SU-DHL-6 (cell line): ENCODE measurements at regions not wholly inside any gene's neighbourhood (a gene's known extent, or its start where the extent isn't known, plus 50 kb on each side); places are given as distances from the start of the nearest gene placed in this dataset.

Experiments used
- H2AFZ ChIP-seq: fragments of 200-600 bp; sonication (generic); 2 replicates; pipeline ENCODE4 v1.6.1; 2014; ENCODE audit warnings: low read depth, mild to moderate bottlenecking, moderate library complexity, mixed read lengths, antibody characterized with exemption, low read length; ENCODE audit not compliant: severe bottlenecking
- H3F3A ChIP-seq: fragments of 200-600 bp; shearing (Covaris generic); 2 replicates; pipeline ENCODE4 v1.6.0; 2016; ENCODE audit warnings: antibody characterized with exemption, mild to moderate bottlenecking; ENCODE audit not compliant: insufficient read depth
- H3K27ac ChIP-seq: fragments of 200-600 bp; sonication (generic); 2 replicates; pipeline ENCODE4 v1.5.1; 2016; ENCODE audit warnings: low read depth, mild to moderate bottlenecking, low read length, moderate library complexity, mixed read lengths
- H3K27me3 ChIP-seq: fragments of 200-600 bp; sonication (generic), shearing (Covaris generic); 2 replicates; pipeline ENCODE4 v1.6.0; 2014; ENCODE audit warnings: mild to moderate bottlenecking, low read length
- H3K36me3 ChIP-seq: fragments of 200-600 bp; sonication (generic); 2 replicates; pipeline ENCODE4 v1.6.1; 2014; ENCODE audit warnings: mild to moderate bottlenecking, low read length, mixed read lengths
- H3K4me2 ChIP-seq: fragments of 300-600, 200-600 bp; shearing (Covaris generic), sonication (generic); 2 replicates; pipeline ENCODE4 v1.6.0; 2014; ENCODE audit warnings: low read length, low read depth, mild to moderate bottlenecking; ENCODE audit not compliant: poor library complexity, severe bottlenecking
- H3K4me3 ChIP-seq: fragments of 200-600 bp; sonication (generic); 2 replicates; pipeline ENCODE4 v1.5.1; 2014; ENCODE audit warnings: antibody characterized with exemption, low read length, mild to moderate bottlenecking, mixed read lengths; ENCODE audit not compliant: insufficient read depth, poor library complexity, severe bottlenecking
- H3K79me2 ChIP-seq: fragments of 200-600 bp; sonication (generic); 2 replicates; pipeline ENCODE4 v1.6.1; 2014; ENCODE audit warnings: mild to moderate bottlenecking, low read length, moderate library complexity; ENCODE audit not compliant: insufficient read depth
- H3K9ac ChIP-seq: fragments of 200-600 bp; sonication (generic); 2 replicates; pipeline ENCODE4 v1.7.0; 2014; ENCODE audit warnings: mild to moderate bottlenecking, low read length
- H3K9me2 ChIP-seq: fragments of 200-600 bp; sonication (generic); replicated peaks from 2 replicates; pipeline ENCODE4 v1.6.1; 2014; ENCODE audit warnings: low read length; ENCODE audit not compliant: insufficient read depth
- H3K9me3 ChIP-seq: fragments of 200-600 bp; sonication (generic); 2 replicates; pipeline ENCODE4 v1.6.1; 2014; ENCODE audit warnings: low read length, mixed read lengths; ENCODE audit not compliant: insufficient read depth
- H4K20me1 ChIP-seq: fragments of 200-600 bp; sonication (generic); 2 replicates; pipeline ENCODE4 v1.6.1; 2014; ENCODE audit warnings: low read depth, mild to moderate bottlenecking, antibody characterized with exemption, low read length, moderate library complexity, mixed read lengths
- EZH2phosphoT487 ChIP-seq: fragments of 200-600 bp; sonication (generic), shearing (Covaris generic); conservative IDR thresholded peaks from 2 replicates; pipeline ENCODE4 v1.6.1; 2018; ENCODE audit warnings: mild to moderate bottlenecking, antibody characterized with exemption, low read length, moderate library complexity, mixed read lengths
- TF ChIP-seq, protein P1 (sequence below): fragments of 200-600 bp; sonication (generic); IDR thresholded peaks from one replicate; pipeline ENCODE4 v1.5.1; 2017; ENCODE audit warnings: antibody characterized with exemption, mild to moderate bottlenecking, low read length, moderate library complexity; ENCODE audit not compliant: insufficient read depth, poor library complexity, severe bottlenecking

DNA sequence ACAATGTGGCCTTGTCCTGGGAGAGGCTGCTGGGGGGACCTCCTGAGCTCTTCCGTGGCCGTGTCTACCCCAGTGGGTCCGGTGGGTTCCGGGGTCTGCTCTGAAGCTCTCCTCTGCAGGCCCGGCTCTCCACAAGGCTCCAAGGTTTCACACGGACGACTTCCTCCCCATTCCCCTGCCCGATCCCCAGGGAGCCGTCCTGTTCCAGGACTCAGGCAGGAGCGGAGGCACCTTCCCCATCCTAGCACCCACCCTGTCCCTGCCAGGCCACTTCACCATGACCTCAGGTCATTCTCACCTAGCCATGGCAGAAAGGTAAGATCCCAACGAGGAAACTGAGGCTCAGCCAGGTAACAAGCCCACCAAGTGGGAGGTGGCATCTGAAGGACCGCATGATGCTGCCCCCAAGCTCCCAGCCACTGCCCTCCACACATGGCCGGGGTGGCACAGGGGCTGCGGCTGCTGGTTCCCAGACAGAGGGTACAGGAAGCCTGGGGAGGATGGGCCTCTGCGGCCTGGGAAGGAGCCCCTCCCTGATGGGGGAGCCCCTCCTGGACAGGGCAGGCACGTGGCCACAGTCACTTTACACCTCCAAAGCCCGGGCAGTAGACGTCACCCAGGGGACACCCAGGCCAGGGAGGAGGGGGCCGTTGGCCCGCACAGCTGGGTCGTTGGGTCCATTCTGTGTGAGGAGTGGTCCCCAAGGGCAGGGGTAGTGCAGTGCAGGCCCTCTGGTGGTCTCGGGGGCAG, 274.0 kb downstream of the NDUFA10 start:
- Histone ChIP-seq H3F3A (no peaks in the 10 kb centered on the region), H3K9me2 (no peaks in the 10 kb centered on the region), H3K27me3 (no peaks in the 10 kb centered on the region), H3K36me3 (no peaks in the 10 kb centered on the region), H3K79me2 (no peaks in the 10 kb centered on the region), H3K27ac (no peak overlapping the region), H3K9me3 (no peaks in the 10 kb centered on the region), H3K4me3 (no peak overlapping the region), H4K20me1 (no peaks in the 10 kb centered on the region), H3K4me2 (no peak overlapping the region), H2AFZ (no peak overlapping the region), H3K9ac (no peak overlapping the region)
- TF ChIP-seq EZH2phosphoT487 = no peak
- TF ChIP-seq, protein P1, sequence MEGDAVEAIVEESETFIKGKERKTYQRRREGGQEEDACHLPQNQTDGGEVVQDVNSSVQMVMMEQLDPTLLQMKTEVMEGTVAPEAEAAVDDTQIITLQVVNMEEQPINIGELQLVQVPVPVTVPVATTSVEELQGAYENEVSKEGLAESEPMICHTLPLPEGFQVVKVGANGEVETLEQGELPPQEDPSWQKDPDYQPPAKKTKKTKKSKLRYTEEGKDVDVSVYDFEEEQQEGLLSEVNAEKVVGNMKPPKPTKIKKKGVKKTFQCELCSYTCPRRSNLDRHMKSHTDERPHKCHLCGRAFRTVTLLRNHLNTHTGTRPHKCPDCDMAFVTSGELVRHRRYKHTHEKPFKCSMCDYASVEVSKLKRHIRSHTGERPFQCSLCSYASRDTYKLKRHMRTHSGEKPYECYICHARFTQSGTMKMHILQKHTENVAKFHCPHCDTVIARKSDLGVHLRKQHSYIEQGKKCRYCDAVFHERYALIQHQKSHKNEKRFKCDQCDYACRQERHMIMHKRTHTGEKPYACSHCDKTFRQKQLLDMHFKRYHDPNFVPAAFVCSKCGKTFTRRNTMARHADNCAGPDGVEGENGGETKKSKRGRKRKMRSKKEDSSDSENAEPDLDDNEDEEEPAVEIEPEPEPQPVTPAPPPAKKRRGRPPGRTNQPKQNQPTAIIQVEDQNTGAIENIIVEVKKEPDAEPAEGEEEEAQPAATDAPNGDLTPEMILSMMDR = no peak

- no peak for TF ChIP-seq EZH2phosphoT487
- TF ChIP-seq, protein P1 = no peak
- no peaks in the 10 kb centered on the region for H4K20me1 ChIP-seq
- H3K79me2 ChIP-seq = no peaks in the 10 kb centered on the region
- H3K36me3 ChIP-seq = no peaks in the 10 kb centered on the region
- H3K9ac ChIP-seq = no peak overlapping the region
- H3K9me2 ChIP-seq = no peaks in the 10 kb centered on the region
- H3K4me3 ChIP-seq = no peak overlapping the region
- no peak overlapping the region for H2AFZ ChIP-seq
- no peaks in the 10 kb centered on the region for H3K9me3 ChIP-seq
- no peaks in the 10 kb centered on the region for H3F3A ChIP-seq
- no peaks in the 10 kb centered on the region for H3K27me3 ChIP-seq
- H3K27ac ChIP-seq = no peak overlapping the region
- H3K4me2 ChIP-seq = no peak overlapping the region
These were observed 274.9 kb downstream of the NDUFA10 start for GRCh38 chr2:239750045-239750835.

GRCh38 chr2:239749272-239749873, 275.8 kb downstream of the NDUFA10 start:
- Histone ChIP-seq H3K79me2 (no peaks in the 10 kb centered on the region), H3K27me3 (no peaks in the 10 kb centered on the region), H4K20me1 (no peaks in the 10 kb centered on the region), H3K9me3 (no peaks in the 10 kb centered on the region), H3K4me3 (no peak overlapping the region), H3K36me3 (no peaks in the 10 kb centered on the region), H3K27ac (no peak overlapping the region), H3K9ac (no peak overlapping the region), H3F3A (no peaks in the 10 kb centered on the region), H2AFZ (no peak overlapping the region), H3K9me2 (no peaks in the 10 kb centered on the region), H3K4me2 (no peak overlapping the region)
- no peak for TF ChIP-seq EZH2phosphoT487
- TF ChIP-seq, protein P1 = no peak
